Mesenteric fat pad (tissue), 1 donor: ENCODE measurements at regions not wholly inside any gene's neighbourhood (a gene's known extent, or its start where the extent isn't known, plus 50 kb on each side); places are given as distances from the start of the nearest gene placed in this dataset.

ENCODE experiments used
- DNase-seq: peaks from one replicate; pipeline ENCODE4 v3.0.0-alpha.2; 2020; ENCODE audit warnings: low spot score
- donor health status: DM: yes; HTN: yes; CAD: no.

- no peak for DNase-seq
Measured at GRCh38 chr15:25969886-25970285, 106.8 kb upstream of the ATP10A start.

GRCh38 chr15:25967116-25967515, 104.0 kb upstream of the ATP10A start:
- no peak for DNase-seq

- no peak for DNase-seq
Measured at GRCh38 chr15:25965326-25965725, 102.2 kb upstream of the ATP10A start.

GRCh38 chr15:25960273-25960672, 97.1 kb upstream of the ATP10A start:
- DNase-seq: no peak

GRCh38 chr15:25959100-25959499, 96.0 kb upstream of the ATP10A start:
- DNase-seq: no peak

GRCh38 chr15:25955628-25956027, 92.5 kb upstream of the ATP10A start:
- no peak for DNase-seq

GRCh38 chr15:25954398-25954797, 91.3 kb upstream of the ATP10A start:
- no peak for DNase-seq

- DNase-seq: no peak
Measured at GRCh38 chr15:25950014-25950413, 86.9 kb upstream of the ATP10A start.

- no peak for DNase-seq
Measured at GRCh38 chr15:25947323-25948314, 84.5 kb upstream of the ATP10A start.

- DNase-seq: no peak
Measured at GRCh38 chr15:25946241-25946805, 83.2 kb upstream of the ATP10A start.

GRCh38 chr15:25944386-25944785, 81.3 kb upstream of the ATP10A start:
- DNase-seq: no peak

- DNase-seq: no peak
Measured at GRCh38 chr15:25943831-25944230, 80.7 kb upstream of the ATP10A start.

GRCh38 chr15:25939122-25939521, 76.0 kb upstream of the ATP10A start:
- no peak for DNase-seq

- DNase-seq: no peak
Measured at GRCh38 chr15:25937796-25938195, 74.7 kb upstream of the ATP10A start.

- DNase-seq: no peak
Measured at GRCh38 chr15:25936004-25936403, 72.9 kb upstream of the ATP10A start.

- no peak for DNase-seq
Measured at GRCh38 chr15:25933456-25934158, 70.5 kb upstream of the ATP10A start.

- DNase-seq: no peak
Measured at GRCh38 chr15:25932696-25933095, 69.6 kb upstream of the ATP10A start.

- DNase-seq: no peak
Measured at GRCh38 chr15:25931851-25932250, 68.7 kb upstream of the ATP10A start.

- no peak for DNase-seq
Measured at GRCh38 chr15:25930931-25931330, 67.8 kb upstream of the ATP10A start.
